ENCODE measurements at regions not wholly inside any gene's neighbourhood (a gene's known extent, or its start where the extent isn't known, plus 50 kb on each side); places are given as distances from the start of the nearest gene placed in this dataset.
"Not testable (repeated sequence)": the region's sequence is repeated elsewhere in the genome, so short reads cannot be mapped to it uniquely, and the experiment has no call there.

DNA sequence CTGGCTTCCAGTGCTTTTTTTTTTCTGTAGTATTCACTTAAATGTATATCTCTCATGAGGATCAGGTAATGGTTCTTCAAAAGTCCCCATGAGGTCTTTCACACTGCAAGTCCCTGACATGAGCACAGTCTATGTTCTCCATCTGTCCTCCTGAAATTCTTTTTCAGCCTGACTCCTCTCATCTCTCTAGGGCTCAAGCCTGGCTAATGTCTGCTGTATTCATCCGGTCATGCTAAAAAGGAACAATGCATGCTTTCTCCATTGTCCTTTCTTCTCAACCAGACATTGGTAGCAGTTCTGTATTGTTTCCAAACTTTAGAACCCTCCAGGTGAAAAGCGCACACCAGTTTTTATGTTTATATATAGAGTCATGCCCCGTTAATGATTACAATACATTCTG is 368.3 kb upstream of the OLFM3 start:
- DNase-seq: no peak

DNA sequence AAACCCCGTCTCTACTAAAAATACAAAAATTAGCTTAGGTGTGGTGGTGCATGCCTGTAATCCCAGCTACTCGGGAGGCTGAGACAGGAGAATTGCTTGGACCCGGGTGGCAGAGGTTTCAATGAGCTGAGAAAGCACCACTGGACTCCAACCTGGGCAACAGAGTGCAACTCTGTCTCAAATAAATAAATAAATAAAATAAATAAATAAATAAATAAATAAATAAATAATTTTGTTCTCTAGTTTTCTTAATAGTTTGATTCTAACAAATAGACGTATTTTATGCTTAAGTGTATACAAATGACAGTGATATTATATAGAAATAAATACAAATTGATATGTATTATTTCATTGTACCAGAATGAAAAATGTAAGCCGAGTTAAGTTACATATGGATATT is 339.9 kb upstream of the OLFM3 start:
- no peak for DNase-seq

DNA sequence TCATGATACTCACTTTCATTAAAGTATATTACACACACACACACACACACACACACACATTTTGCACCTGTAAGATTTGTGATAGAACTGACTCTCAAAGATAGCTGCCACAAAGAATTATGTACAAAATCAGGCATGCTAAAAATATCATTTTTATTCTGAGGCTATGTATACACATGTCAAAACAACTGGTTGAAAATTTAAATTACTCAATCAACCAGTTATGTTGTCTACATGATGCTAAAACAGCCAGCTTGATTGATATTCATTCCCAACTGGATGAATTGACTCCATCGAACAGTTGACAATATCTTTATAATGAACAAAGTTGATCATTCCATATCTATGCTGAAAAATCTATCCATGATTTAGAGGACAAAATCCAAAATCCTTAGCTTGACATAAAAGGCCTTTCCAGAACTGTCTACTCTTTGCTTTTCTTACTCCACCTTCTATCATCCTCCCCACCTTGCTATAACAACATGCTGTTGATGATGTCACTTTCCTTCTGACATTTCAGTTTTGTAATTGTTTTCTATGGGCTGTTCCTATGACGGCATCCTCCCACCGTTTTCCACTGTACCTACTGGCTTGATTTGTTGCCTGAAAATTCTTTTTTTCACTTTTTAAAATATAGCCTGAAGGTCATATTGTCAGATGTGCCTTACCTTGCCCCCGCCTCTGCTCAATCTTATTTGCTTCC is 321.5 kb upstream of the OLFM3 start:
- no peak for DNase-seq

DNA sequence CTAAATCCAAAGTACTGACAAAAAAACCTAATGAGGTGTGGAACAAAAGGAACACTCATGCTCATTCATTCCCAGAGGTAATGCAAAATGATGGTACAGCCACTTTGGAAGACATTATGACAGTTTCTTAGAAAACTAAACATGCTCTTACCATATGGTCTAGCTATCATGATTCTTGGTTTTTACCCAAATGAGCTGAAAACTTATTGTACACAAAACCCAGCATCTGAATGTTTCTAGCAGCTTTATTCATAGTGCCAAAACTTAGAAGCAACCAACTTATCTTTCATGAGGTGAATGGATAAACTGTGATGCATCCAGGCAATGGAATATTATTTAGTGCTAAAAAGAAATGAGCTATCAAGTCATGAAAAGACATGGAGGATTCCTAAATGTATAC is 318.4 kb upstream of the OLFM3 start:
- no peak for DNase-seq

DNA sequence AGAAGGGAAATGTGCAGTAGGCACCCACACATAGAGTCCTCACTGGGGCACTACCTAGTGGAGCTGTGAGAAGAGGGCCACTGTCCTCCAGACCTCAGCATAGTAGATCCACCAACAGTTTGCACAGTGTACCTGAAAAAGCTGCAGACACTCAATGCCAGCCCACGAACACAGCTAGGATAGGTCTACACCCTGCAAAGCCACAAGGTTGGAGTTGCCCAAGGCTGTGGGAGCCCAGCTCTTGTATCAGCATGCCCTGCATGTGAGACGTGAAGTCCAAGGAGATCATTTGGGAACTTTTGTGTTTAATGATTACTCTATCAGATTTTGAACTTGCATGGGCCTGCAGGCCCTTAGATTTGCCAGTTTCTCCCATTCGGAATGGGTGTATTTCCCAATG is 299.4 kb upstream of the OLFM3 start:
- no peak for DNase-seq

DNA sequence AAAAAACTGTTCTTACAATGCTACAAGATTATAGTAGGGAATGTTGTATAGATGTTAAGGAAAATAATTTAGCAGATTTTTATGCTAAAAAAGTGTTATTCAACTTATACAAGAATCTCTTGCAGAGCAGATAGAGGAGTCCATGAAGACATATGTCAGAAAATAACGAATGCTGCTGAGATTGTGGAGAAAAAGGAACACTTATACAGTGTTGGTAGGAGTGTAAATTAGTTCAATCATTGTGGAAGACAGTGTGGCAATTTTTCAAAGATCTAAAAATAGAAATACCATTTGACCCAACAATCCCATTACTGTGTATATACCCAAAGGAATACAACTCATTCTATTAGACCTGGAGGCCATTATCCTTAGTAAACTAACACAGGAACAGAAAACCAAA is 286.2 kb upstream of the OLFM3 start:
- no peak for DNase-seq

DNA sequence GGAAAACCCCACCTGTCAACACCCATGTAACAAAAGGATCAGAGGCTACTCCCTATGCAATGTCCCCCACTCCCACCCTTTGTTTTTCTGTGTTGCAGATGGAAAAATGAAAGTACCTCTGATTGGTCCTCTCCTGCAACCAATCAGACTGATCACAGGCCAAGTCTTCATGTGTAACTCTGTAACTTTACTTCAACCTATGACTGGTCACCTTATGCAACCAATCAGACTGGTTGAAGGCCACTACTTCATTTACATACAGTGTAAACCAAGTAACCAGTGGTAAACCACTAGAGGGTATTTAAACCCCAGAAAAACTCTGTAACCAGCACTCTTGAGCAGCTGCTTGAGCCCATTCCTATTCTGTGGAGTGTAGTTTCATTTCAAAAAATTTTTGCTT is 266.3 kb upstream of the OLFM3 start:
- DNase-seq: no peak

DNA sequence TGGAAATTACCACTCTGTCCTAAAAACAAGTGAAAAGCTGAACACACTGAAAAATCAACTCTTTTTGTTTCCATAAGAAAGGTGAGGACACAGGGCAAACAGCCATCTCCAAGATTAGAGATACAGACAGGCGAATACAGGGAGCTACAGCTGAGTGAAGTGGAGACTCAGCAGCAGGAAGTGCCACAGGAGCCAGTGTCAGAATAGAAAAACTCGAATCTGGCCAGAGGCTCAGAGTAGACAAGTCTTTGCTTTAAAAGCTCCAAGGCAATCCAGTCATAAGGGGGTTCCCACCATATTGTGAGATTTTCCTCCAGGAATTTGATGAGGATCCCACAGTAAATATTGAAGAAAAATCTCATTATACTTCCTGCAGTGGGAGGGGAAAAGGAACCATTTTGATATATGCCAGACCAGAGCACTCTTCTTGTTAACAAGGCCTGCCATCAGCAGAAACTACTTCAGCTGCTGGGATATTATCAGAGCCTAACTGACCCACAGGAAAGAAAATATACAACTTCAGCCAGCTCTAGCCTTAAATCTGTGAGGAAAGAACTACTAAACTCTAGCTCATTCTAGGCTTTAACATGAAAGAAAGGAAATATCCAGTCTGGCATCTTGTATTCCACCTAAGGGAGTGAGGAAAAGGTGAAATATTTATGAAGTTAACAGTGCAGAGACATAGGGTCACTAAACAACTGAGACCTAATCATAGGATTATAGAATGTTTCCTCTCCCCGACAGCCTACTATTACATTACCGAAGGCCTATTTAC is 256.2 kb upstream of the OLFM3 start:
- no peak for DNase-seq

DNA sequence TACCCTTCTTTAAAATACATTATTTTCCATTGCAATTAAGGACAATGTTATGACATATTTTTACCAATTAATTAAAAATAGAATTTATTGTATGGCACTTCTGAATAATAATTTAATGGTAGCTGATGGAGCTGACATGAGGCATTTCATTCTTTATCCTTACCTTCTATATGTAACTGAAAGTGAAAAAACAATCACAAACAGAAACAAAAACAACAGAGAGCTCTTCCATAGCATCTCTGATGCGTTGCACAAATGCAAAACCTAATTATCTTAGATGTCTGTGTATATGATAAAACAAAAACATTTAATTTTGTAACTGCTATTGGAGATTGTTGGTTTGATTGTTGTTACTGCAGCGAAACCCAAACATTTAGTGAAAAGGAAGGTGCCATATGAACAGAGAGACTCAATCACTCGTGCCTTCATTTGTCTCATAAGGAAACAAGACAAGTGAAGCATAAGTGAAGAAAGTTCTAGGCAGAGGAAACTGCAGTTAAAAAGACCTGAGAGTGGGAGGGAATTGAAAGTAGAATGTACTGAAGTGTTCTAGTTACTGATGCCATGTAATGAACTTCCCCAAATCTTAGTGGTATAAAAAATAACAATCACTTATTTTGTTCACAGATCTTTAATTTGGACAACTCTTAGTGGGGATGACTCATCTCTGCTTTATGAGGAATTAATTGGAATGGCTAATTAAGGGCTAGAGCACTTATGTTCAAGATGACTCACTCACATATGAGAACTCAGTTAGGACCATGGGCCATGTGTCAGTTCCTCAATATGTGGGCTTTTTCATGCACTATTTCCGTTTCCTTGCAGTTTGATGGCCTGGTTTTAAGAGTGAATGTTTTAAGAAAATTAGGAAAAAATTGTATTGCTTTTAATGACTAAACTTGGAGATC is 245.0 kb upstream of the OLFM3 start:
- no peak for DNase-seq

DNA sequence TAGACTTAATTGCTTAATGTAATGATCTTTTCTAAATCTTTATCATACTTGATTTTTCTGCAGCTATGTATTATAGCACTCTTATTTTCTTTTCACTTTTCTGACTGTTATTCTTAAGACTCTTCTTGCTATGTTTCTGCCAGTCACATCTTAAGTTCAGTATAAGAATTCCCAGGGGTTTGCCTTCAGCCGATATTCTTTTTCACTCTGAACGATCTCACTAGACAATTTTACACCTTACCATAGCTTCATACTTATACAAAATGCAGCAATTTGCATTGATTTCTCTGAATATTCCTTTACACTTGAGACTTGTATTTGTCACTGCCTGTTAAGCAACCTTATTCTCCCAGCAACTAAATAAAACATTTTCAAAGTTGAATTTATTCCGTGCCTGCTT is 242.5 kb upstream of the OLFM3 start:
- no peak for DNase-seq

DNA sequence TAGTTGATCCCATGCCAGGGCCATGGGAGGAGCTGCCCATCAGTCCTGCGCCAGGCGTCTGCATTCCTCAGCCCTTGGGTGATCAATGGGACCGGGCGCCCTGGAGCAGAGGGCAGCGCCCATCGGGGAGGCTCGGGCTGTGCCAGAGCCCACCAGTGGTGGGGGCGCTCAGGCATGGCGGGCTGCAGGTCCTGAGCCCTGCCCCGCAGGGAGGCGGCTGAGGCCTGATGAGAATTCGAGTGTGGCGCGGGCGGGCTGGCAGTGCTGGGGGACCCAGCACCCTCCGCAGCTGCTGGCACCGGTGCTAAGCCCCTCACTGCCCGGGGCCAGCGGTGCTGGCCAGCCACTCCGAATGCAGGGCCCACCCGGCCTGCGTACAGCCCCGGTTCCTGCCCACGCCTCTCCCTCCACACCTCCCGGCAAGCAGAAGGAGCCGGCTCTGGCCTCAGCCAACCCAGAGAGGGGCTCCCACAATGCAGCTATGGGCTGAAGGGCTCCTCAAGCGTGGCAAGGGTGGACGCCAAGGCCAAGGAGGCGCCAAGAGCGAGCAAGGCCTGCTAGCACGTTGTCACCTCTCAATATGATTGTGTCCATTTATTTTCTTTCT is 238.1 kb upstream of the OLFM3 start:
- no peak for DNase-seq

DNA sequence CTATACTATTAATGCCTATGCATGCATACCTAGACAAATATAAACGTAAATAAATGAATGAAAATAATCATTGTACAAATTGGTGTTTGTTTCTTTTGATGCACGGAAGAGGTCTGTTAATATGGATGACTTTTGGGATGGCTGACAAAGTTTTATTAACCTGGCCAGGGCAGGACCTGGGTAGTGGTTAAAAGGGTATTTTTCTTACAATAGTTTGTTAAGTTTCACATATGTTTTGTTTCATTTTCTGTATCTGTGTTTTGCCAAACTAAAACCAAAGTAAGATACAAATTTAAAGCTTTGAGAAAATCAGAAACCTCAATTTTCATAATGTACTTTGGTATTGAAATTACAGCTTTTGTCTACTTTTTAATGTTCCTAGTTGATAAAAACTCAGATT is 222.7 kb upstream of the OLFM3 start:
- DNase-seq: no peak

DNA sequence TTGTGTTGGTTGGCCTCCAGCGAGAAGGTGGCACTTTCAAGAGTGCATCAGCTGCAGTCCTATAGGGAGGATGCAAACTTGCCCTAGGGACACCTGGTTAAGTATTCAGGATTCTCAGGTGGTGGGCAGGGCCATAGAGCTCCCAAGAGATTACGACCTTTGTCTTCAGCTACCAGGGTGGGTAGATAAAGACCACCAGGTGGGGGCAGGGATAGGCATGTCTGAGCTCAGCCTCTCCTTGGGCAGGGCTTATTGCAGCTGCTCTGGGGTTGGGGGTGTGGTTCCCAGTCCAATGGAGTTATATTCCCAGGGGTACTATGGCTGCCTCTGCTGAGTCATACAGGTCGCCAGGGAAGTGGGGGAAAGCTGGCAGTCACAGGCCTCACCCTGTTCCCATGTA is 214.2 kb upstream of the OLFM3 start:
- DNase-seq: not testable (repeated sequence)

DNA sequence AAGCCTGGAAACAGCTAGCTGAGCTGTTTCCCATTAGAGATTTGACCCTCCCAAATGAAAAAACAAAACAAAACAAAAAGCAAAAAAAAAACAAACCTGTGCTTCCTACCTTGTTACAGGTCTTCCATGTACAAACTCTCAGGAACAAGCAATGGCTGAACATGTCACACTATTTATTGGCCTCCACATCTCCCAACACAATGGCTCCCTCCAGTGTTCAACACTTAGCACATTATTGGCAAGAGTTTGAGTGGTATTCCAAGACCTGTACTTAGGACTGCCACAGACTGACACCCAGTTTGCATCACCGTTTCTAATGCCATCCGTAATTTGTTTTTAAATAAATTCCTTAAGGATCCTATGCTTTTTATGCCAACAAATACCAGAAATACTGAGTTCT is 195.0 kb upstream of the OLFM3 start:
- DNase-seq: peak; percentile 1

DNA sequence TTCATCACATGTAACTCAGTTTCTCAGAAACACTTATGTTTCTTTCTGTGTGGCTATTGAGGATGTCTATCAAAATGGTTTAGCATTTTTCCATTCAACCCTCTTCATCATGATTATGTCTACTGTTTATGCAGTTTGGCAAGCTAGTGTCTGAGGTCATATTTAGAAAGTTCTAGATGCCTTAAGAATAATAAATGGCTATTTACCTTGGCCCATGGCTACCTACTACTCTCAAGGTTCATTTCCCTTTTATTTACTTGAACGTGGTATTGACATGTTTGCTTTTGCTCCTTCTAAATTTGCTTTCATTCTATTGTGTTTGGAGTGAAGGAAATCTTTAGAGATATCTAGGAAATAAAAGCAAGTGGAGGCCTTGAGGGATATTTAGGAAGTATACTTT is 193.7 kb upstream of the OLFM3 start:
- DNase-seq: no peak

DNA sequence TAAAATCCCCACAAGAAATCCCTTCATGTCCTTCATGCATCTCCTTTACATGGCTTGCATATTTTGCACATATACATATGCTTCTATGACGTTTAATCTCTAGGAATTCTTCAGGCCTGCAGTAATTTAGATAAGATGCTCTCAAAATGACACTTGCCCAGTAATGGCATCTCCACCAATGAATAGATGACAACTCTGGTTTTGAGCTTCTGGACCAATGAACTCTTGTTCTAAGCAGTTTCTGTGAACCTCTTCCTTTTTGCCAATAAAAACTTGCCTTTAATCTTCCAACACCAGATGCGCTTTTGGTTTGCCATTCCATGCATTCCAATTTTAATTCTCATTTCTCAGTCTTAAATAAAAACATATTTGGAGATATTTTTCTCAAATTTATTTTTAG is 189.8 kb upstream of the OLFM3 start:
- DNase-seq: no peak

DNA sequence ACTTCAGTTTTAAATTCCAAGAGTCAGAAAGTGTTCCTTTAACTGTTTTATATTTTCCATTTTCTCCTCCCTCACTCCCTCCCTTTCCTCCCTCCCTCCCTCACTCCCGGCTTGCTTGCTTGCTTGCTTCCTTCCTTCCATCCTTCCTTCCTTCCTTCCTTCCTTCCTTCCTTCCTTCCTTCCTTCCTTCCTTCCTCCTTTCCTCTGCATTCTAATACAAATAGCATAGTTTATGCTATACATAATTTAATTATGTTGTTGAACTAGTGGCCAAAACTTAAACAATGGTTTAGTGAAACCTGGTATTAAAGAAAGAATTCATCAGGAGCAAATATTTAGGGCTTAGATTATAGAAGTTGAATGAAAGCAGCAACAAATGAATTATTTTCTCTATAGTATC is 188.5 kb upstream of the OLFM3 start:
- no peak for DNase-seq

DNA sequence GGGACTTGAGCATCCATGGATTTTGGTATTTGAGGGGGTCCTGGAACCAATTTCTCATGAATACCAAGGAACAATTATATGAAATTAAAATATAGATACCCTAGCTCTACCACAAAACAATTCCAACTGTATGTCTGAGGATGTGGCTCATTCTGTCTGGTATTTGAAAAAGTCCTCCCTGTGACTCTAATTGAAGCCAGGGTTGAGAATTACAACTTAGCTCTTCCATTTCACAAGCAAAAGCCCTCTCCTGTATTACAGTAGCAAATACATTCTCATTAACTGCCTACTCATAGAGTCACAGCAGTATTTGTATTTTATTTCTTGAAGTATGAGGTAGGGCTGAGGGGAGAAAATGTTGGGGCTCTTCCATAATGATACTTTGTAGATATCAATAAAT is 187.8 kb upstream of the OLFM3 start:
- no peak for DNase-seq

DNA sequence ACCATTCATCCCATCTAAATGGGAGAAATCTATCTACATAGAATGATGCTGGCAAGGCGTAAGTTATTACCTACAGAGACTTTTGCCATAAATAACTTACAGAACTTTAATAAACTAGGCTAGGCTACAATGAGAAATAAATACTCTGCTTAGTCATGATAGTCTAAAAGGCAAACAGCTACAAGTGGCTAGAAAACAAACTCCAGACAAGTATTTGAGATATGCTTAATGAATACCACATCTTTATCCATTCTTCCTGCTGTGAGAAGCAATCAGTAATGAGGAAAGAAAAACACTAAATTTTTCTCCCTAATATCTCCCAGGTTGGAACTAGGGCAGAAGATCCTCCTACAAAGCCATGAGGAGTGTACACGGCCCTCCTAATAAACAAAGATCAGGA is 187.0 kb upstream of the OLFM3 start:
- no peak for DNase-seq

DNA sequence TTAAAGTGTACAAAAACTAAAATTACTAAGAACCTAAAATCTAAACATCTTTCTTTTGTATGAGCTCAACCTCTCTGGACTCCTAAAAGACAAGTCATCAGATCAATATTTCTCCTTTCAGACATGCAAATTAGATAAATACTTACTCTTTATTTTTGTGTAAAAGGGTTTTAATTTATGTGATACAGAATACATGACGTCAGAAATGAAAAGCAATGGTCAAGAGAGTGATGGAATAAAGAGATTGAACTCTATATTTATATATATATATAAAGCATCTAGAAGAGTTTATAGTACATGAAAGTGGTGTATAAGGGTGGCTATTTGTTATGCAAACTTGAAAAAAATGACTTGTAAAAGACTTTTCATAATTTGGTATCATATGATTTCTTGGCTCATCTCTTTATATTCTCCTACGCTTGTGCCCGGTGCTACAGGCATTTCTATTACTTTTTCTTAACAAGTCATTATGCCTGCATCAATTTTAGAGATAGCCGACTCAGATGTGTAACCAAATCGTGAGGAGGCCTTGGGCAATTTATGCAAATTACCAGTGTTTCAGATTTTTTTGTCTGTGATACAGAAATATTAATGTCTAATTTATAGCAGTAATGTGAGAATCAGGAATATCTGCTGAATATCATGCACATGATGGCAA is 186.0 kb upstream of the OLFM3 start:
- no peak for DNase-seq

DNA sequence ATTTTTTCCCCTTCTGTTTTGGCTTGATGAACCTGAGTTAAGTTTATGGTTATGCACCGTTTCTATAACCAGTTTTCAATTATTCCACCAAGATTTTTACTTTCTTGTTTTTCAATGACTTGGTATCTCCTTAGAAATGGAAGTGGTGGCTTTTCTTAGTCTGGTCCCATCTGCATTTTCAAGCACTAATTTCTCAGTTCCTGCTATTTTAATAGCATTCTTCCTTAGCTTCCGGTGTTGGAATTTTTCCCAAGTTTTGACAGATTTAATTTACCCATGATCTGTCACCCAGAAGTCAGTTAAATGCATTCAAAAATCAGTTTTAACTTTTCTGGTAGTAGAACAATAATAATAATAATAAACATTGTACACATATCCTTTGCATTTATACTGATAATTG is 184.6 kb upstream of the OLFM3 start:
- DNase-seq: no peak

DNA sequence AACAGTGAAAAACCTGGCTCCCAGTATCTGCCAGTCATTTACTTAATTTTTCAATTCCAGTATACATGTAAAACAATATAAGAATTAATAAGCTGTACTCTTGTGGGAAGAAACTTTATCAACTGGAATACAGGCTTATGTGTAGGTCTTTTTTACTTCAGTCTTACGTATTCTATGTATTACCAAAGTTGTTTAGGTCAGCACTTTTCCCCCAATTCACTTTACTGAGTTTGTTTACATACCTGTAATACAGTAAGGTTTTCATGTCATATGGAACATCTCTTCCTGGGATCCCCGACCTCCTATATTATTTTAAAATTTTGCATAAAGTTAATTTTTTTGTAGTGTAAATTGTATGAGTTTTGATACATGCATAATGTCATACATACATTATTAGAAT is 181.8 kb upstream of the OLFM3 start:
- no peak for DNase-seq

All from GF-D8 (cell line).